ENCODE measurements at regions not wholly inside any gene's neighbourhood (a gene's known extent, or its start where the extent isn't known, plus 50 kb on each side); places are given as distances from the start of the nearest gene placed in this dataset.
"Not testable (repeated sequence)": the region's sequence is repeated elsewhere in the genome, so short reads cannot be mapped to it uniquely, and the experiment has no call there.

GRCh38 chr2:194526121-194526520 is 1130.9 kb upstream of the SLC39A10 start:
- H3K9me3 ChIP-seq, result no peaks in the 10 kb centered on the region
- H3K4me1 ChIP-seq, result no peaks in the 10 kb centered on the region
- no peak for TF ChIP-seq CTCF (IDR thresholded peaks at IDR 0.05)
- no peaks in the 10 kb centered on the region for H3K27me3 ChIP-seq
- no peak overlapping the region for H3K4me3 ChIP-seq
- no peaks in the 10 kb centered on the region for H3K36me3 ChIP-seq
- DNase-seq, result no peak
- no peak overlapping the region for H3K27ac ChIP-seq
- intact Hi-C loops (cut with DNase I; ENCODE audit: low total_unique reads), result no loop called here

GRCh38 chr2:194514281-194514680 is 1142.7 kb upstream of the SLC39A10 start:
- Histone ChIP-seq H3K4me3 (no peak overlapping the region), H3K27ac (no peak overlapping the region), H3K4me1 (no peaks in the 10 kb centered on the region), H3K27me3 (no peaks in the 10 kb centered on the region), H3K9me3 (peaks cover 0 to 5% (median 0%) of the 10 kb centered on the region in 3 donors), H3K36me3 (no peaks in the 10 kb centered on the region)
- intact Hi-C loops (cut with DNase I; ENCODE audit: low total_unique reads), result no loop called here
- DNase-seq, result no peak
- TF ChIP-seq CTCF (IDR thresholded peaks at IDR 0.05), result no peak

GRCh38 chr2:194511070-194511469 is 1146.0 kb upstream of the SLC39A10 start:
- H3K4me3 ChIP-seq; DNase-seq; H3K4me1 ChIP-seq; H3K27me3 ChIP-seq; intact Hi-C loops (cut with DNase I; ENCODE audit: low total_unique reads); H3K36me3 ChIP-seq; H3K9me3 ChIP-seq; H3K27ac ChIP-seq: not testable (repeated sequence)

GRCh38 chr2:194504876-194505275 is 1152.2 kb upstream of the SLC39A10 start:
- H3K36me3 ChIP-seq; DNase-seq; intact Hi-C loops (cut with DNase I; ENCODE audit: low total_unique reads); H3K9me3 ChIP-seq; H3K27ac ChIP-seq; H3K27me3 ChIP-seq; H3K4me1 ChIP-seq; H3K4me3 ChIP-seq: not testable (repeated sequence)

GRCh38 chr2:194495046-194495445 is 1162.0 kb upstream of the SLC39A10 start:
- H3K27me3 ChIP-seq, result no peaks in the 10 kb centered on the region
- no peak overlapping the region for H3K27ac ChIP-seq
- intact Hi-C loops (cut with DNase I; ENCODE audit: low total_unique reads), result no loop called here
- DNase-seq, result no peak
- H3K9me3 ChIP-seq, result no peaks in the 10 kb centered on the region
- H3K4me1 ChIP-seq, result no peaks in the 10 kb centered on the region
- H3K36me3 ChIP-seq, result no peaks in the 10 kb centered on the region
- no peak for TF ChIP-seq CTCF (IDR thresholded peaks at IDR 0.05)
- no peak overlapping the region for H3K4me3 ChIP-seq

- no peaks in the 10 kb centered on the region for H3K36me3 ChIP-seq
- no peak overlapping the region for H3K4me3 ChIP-seq
- H3K4me1 ChIP-seq, result no peaks in the 10 kb centered on the region
- intact Hi-C loops (cut with DNase I; ENCODE audit: low total_unique reads), result no loop called here
- no peaks in the 10 kb centered on the region for H3K9me3 ChIP-seq
- H3K27me3 ChIP-seq, result no peaks in the 10 kb centered on the region
- DNase-seq, result no peak
- H3K27ac ChIP-seq, result no peak overlapping the region
- no peak for TF ChIP-seq CTCF (IDR thresholded peaks at IDR 0.05)
Measured at GRCh38 chr2:194494401-194494800, 1162.6 kb upstream of the SLC39A10 start.

- no peaks in the 10 kb centered on the region for H3K9me3 ChIP-seq
- no peaks in the 10 kb centered on the region for H3K27me3 ChIP-seq
- H3K27ac ChIP-seq, result no peak overlapping the region
- H3K4me3 ChIP-seq, result no peak overlapping the region
- no peaks in the 10 kb centered on the region for H3K4me1 ChIP-seq
- no peaks in the 10 kb centered on the region for H3K36me3 ChIP-seq
- no peak for TF ChIP-seq CTCF (IDR thresholded peaks at IDR 0.05)
- no peak for DNase-seq
- intact Hi-C loops (cut with DNase I; ENCODE audit: low total_unique reads), result no loop called here
Measured at GRCh38 chr2:194491409-194492115, 1165.5 kb upstream of the SLC39A10 start.

Measured in tibial artery (tissue), 4 donors.